AG04449 (cell line): ENCODE measurements at regions not wholly inside any gene's neighbourhood (a gene's known extent, or its start where the extent isn't known, plus 50 kb on each side); places are given as distances from the start of the nearest gene placed in this dataset.

ENCODE experiments used
- CTCF ChIA-PET: fragments of 350-600 bp; formaldehyde crosslinking; extraction: SDS; loops from one replicate; lab custom pipeline; 2021; ENCODE audit warnings: antibody characterized with exemption; lab: Yijun Ruan, JAX
- POLR2A ChIA-PET: fragments of 400-600, 350-600 bp; formaldehyde crosslinking; extraction: SDS; loops from one replicate; lab custom pipeline; 2020; ENCODE audit warnings: antibody characterized with exemption, inconsistent platforms; lab: Yijun Ruan, JAX
- DNase-seq: peaks from one replicate; pipeline ENCODE4 v3.0.0-alpha.2; 2010; ENCODE audit warnings: low read depth, low spot score
- H3K4me3 ChIP-seq: 2 replicates; pipeline ENCODE4 v1.5.1; 2011; ENCODE audit warnings: low read depth, mild to moderate bottlenecking, control low read depth, low read length
- CTCF ChIP-seq: IDR thresholded peaks from one replicate; pipeline ENCODE4 v1.5.1; 2011; ENCODE audit warnings: mild to moderate bottlenecking, moderate library complexity, low read length, control low read depth, inconsistent platforms; ENCODE audit not compliant: insufficient read depth; ENCODE audit errors: missing control alignments

- TF ChIP-seq CTCF, result no peak
- ChIA-PET POLR2A (no interaction called here), CTCF (interaction anchor here (1.0 to 1.5 kb wide), 5 partner anchors 10 to 534 kb away, joined by 3 to 5 read pairs (median 3); no protein-coding TSS in a partner anchor)
- no peak overlapping the region for H3K4me3 ChIP-seq
- DNase-seq, result no peak
These were observed 641.7 kb upstream of the DIPK2B start for GRCh38 chrX:45842207-45842925.

DNA sequence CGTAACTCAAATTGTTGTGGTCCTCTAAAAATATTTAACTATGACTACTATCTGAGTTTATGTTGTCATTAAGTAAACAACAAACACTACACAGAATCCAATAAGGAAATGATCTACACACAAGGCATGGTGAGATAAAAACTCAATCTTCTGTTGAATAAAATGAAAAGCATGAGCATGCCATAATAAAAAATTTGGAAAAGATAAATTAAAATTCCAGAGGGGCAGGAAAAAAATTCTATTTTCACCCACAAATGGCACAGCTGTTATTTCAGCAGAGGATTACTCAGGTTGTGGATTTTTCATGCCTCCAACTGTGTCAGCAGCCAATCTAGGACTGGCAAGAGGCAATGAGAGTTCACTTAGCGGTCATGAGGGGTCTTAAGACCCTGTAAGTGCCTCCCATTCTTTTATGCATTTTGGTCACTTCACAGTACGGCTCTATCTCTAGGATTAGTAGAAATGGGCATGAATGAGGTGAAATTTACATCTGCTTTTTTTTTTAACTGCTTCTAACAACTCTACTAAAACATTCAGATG is 639.8 kb upstream of the DIPK2B start:
- ChIA-PET CTCF (no interaction called here), POLR2A (interaction anchor here (1.1 kb wide), 1 partner anchor 66 kb away, joined by 3 read pairs; no protein-coding TSS in a partner anchor)
- no peak for DNase-seq
- H3K4me3 ChIP-seq, result no peak overlapping the region
- TF ChIP-seq CTCF, result no peak

DNA sequence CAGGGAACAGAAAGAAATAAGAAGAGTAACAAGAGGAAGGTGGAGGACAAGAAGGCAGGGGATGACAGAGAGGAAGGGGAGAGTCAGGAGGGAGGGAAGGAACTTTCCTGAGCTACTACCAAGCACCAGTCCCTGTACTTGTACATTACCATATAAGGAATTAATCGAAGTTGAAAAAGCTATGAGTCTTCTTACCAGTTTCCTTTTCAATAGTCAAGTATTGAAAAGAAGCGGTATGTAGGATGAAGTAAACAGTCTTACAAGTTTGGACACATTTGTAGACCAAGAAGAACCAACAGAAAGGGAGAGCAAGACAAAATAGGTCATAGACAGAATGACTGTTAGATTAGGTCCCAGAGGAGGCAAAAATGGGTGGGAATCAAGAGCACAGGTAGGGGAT is 629.7 kb upstream of the DIPK2B start:
- H3K4me3 ChIP-seq, result no peak overlapping the region
- no peak for DNase-seq
- CTCF ChIA-PET, result interaction anchor here (1.5 kb wide), 1 partner anchor 578 kb away, joined by 4 read pairs; no protein-coding TSS in a partner anchor
- TF ChIP-seq CTCF, result no peak
- POLR2A ChIA-PET, result interaction anchor here (0.5 kb wide), 1 partner anchor 65 kb away, joined by 3 read pairs; no protein-coding TSS in a partner anchor

GRCh38 chrX:45824471-45824870 is 623.8 kb upstream of the DIPK2B start:
- no peak overlapping the region for H3K4me3 ChIP-seq
- peak; percentile 80 for TF ChIP-seq CTCF
- ChIA-PET CTCF (interaction anchor here (0.8 to 3.0 kb wide), 11 partner anchors 9 to 584 kb away, joined by 3 to 20 read pairs (median 3); no protein-coding TSS in a partner anchor), POLR2A (interaction anchor here (0.6 kb wide), 1 partner anchor 585 kb away, joined by 3 read pairs; no protein-coding TSS in a partner anchor)
- DNase-seq, result peak; percentile 70

DNA sequence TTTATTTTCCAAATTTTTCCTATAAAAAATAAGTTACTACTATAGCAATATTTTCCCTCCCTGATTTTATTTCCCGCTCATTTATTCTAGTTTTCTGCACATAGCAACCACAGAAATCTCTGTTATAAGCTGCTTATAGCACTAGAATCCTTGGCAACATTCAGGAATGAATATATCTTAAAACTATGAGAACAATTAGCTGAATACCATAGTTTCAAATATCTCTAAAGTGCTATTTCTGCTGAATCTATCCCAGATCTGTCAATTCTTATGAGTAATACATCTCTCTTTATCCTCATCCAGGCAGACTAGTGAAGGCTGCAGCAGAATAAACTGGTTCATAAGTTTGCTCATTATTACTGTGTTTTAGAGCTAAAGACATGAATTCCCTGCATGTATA is 622.9 kb upstream of the DIPK2B start:
- DNase-seq, result no peak
- CTCF ChIA-PET, result interaction anchor here (1.0 to 3.0 kb wide), 8 partner anchors 9 to 584 kb away, joined by 3 to 20 read pairs (median 4); no protein-coding TSS in a partner anchor
- H3K4me3 ChIP-seq, result no peak overlapping the region
- POLR2A ChIA-PET, result no interaction called here
- no peak for TF ChIP-seq CTCF

DNA sequence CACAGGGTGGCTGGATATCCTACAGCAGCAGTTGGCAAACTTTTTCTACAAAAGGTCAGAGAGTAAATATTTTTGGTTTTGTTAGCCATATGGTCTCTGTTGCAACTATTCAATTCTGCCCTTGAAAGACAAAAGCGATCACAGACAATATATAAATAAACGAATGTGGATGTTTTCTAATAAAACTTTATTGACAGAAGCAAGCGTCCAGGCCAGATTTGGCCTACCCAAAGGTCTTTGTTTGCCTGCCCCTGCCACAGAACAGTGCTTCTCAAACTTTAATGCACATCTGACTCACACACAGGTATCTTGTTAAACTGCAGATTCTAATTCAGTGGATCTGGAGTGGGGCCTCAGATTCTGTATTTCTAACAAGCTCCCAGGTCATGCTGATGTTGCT is 621.4 kb upstream of the DIPK2B start:
- POLR2A ChIA-PET, result no interaction called here
- CTCF ChIA-PET, result no interaction called here
- H3K4me3 ChIP-seq, result no peak overlapping the region
- TF ChIP-seq CTCF, result no peak
- DNase-seq, result no peak
